ENCODE measurements at regions not wholly inside any gene's neighbourhood (a gene's known extent, or its start where the extent isn't known, plus 50 kb on each side); places are given as distances from the start of the nearest gene placed in this dataset.

DNA sequence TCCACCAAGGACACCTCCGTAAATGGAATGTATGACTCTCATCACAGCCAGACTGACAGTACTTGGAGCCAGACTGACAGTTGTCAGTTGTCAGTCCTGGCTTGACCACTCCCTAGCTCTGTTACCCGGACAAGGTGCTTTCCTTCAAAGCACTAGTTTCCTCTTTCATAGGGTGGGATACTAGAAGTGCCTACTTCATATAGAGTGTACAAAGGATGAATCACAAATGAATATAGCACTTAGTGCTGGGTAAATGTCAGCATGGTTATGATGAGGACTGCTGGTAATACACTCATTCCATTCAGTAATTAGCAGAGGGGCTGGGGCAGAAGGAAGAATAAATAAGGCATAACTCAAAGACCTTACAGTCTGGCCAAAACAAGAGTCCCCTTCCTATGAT, 91.4 kb downstream of the ARL4C start:
- no peak for DNase-seq
- intact Hi-C loops (cut with micrococcal nuclease): no loop called here
- Mint-ChIP-seq H3K4me1 (ENCODE audit: low read depth) (peaks cover 37% of the 10 kb centered on the region), H3K27ac (no peak overlapping the region), H3K27me3 (no peaks in the 10 kb centered on the region), H3K36me3 (no peaks in the 10 kb centered on the region), H3K9me3 (no peaks in the 10 kb centered on the region), H3K4me3 (no peak overlapping the region)
- ChIA-PET CTCF (interaction anchor here (0.6 to 0.9 kb wide), 3 partner anchors 79 to 1566 kb away, joined by 3 to 4 read pairs (median 3); no protein-coding TSS in a partner anchor), POLR2A (no interaction called here)

DNA sequence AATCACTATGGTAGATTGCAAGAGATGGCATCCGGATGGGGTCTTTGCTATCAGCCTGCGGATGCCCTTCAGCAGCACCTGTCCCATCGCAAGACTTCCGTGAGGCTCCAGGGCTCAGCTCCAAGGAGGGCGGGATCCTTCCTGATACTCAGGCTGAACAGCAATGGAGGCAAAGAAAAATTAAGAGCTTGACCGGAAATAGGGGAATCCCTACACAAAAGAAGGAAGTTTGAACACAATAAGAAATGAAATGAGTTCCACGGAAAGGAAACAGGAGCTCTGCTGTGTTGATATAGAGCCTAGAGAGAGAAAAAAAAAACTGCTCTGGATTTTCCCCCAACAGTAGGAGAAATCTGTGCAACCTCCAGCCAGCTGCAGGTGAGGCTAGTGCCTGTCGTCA, 91.9 kb downstream of the ARL4C start:
- intact Hi-C loops (cut with micrococcal nuclease): no loop called here
- Mint-ChIP-seq H3K4me3 (no peak overlapping the region), H3K9me3 (no peaks in the 10 kb centered on the region), H3K27me3 (no peaks in the 10 kb centered on the region), H3K27ac (no peak overlapping the region), H3K4me1 (ENCODE audit: low read depth) (peaks cover 34% of the 10 kb centered on the region), H3K36me3 (no peaks in the 10 kb centered on the region)
- DNase-seq: no peak
- CTCF ChIA-PET: interaction anchor here (0.9 kb wide), 1 partner anchor 115 kb away, joined by 4 read pairs; no protein-coding TSS in a partner anchor
- POLR2A ChIA-PET: no interaction called here

DNA sequence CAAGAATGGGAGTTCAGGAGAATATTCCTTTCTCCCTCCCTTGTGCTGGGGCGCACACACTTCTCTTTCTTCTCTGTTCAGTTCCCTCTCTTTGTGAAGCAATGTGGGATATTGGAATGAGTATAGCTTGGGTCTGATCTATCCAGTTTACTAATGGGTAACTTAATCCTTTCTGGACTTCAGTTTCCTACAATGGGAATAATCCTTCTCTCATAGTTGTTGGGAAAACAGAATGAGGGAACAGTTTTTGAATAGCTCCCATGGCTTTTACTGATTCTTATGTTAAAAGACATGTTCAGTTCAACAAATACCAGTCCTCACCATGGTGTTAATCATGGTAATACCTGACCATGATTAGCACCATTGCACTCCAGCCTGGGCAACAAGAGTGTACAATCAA, 93.1 kb downstream of the ARL4C start:
- ChIA-PET POLR2A (no interaction called here), CTCF (no interaction called here)
- intact Hi-C loops (cut with micrococcal nuclease): loop anchor here (2.0 kb wide), 1 partner anchor 19 kb away; no protein-coding TSS in a partner anchor
- H3K9me3 Mint-ChIP-seq: no peaks in the 10 kb centered on the region
- no peaks in the 10 kb centered on the region for H3K27me3 Mint-ChIP-seq
- H3K4me3 Mint-ChIP-seq: no peak overlapping the region
- H3K36me3 Mint-ChIP-seq: no peaks in the 10 kb centered on the region
- no peak overlapping the region for H3K27ac Mint-ChIP-seq
- DNase-seq: no peak
- peaks cover 39% of the 10 kb centered on the region for H3K4me1 Mint-ChIP-seq (ENCODE audit: low read depth)

DNA sequence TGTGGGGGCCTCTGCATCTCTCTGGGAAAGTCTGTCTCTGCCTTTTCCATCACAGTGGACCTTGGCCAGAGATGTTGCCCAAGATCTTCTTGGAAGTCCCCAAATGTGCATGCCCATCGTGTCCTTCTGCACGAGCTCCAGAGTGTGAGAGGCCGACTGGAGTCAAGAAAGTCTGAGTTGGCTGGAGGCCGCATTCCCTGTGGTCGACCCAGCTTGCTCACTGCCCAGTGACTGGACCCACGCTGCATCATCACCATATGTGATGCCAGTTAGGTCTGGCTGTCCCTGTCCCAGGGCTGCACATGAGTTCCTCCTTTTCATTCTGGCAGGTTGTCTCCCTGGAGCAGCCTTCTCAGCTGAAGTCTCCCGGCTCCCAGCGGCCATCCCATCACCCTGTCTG, 93.8 kb downstream of the ARL4C start:
- intact Hi-C loops (cut with micrococcal nuclease): loop anchor here (2.0 kb wide), 1 partner anchor 20 kb away; no protein-coding TSS in a partner anchor
- ChIA-PET CTCF (no interaction called here), POLR2A (no interaction called here)
- Mint-ChIP-seq H3K4me3 (no peak overlapping the region), H3K9me3 (no peaks in the 10 kb centered on the region), H3K27ac (no peak overlapping the region), H3K36me3 (no peaks in the 10 kb centered on the region), H3K4me1 (ENCODE audit: low read depth) (peaks cover 42% of the 10 kb centered on the region), H3K27me3 (no peaks in the 10 kb centered on the region)
- DNase-seq: no peak

DNA sequence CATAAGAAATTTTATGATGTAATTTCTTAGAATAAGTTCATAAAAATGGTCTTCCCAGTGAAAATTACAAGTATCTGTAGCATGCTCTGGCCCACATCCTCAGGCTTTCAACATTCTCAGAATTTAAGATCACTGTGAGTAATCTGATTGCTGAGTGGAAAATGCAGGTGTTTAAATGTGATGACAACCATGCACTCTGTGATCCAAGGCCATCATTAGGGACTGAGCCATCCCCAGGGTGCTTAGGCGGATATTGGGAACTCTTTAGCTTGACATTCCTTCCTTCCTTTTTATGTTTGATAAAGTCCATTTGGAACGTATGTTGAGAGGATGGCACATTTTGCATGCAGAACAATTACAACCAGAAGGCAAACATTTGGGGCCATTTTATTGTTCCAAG, 95.5 kb downstream of the ARL4C start:
- CTCF ChIA-PET: interaction anchor here (1.5 kb wide), 1 partner anchor 21 kb away, joined by 4 read pairs; no protein-coding TSS in a partner anchor
- H3K36me3 Mint-ChIP-seq: no peaks in the 10 kb centered on the region
- H3K9me3 Mint-ChIP-seq: no peaks in the 10 kb centered on the region
- intact Hi-C loops (cut with micrococcal nuclease): no loop called here
- no peaks in the 10 kb centered on the region for H3K27me3 Mint-ChIP-seq
- H3K4me3 Mint-ChIP-seq: no peak overlapping the region
- peaks cover 41% of the 10 kb centered on the region for H3K4me1 Mint-ChIP-seq (ENCODE audit: low read depth)
- POLR2A ChIA-PET: no interaction called here
- DNase-seq: no peak
- H3K27ac Mint-ChIP-seq: peak overlapping the region; percentile 38

DNA sequence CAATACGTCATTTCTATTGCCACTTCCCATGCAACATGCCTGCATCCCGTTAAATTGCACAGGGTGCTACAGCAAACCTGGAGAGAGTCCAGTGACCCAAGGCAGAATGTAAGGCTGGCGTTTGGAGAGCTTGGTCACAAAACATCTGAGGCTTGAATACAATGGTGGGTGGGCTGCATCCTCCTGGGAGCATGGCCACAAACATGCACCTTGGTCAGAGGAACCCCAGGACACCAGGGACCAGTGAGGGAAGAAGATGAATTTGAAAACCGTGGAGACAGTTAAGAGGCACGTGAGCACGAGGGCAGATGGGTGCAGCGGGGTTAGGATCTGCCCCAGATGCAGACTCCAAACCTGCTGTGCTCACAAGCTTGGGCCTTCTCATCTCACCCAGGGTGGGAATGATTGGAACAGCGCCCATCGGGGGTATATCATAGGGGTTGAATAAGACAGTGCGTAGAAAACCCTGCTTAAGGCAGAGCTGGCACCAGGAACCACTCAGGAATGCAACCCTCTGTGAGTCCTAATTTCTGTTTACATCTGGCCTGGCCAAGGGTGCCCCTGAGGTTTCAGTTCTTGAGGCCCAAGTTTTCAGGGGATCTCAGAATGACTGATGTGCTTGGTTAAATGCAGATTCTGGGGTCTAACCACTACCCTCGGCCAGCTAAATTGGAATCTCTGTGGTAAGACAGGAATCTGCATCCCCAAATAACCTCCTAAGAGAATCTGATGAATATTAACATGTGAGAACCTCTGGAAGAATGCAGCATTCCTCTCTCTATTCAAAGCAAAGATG, 97.2 kb downstream of the ARL4C start:
- DNase-seq: peak; percentile 20
- ChIA-PET POLR2A (no interaction called here), CTCF (interaction anchor here (0.5 to 1.1 kb wide), 2 partner anchors 84 to 101 kb away, joined by 3 read pairs; no protein-coding TSS in a partner anchor)
- Mint-ChIP-seq H3K4me3 (no peak overlapping the region), H3K36me3 (no peaks in the 10 kb centered on the region), H3K27me3 (no peaks in the 10 kb centered on the region), H3K27ac (no peak overlapping the region), H3K4me1 (ENCODE audit: low read depth) (peaks cover 43% of the 10 kb centered on the region), H3K9me3 (no peaks in the 10 kb centered on the region)
- intact Hi-C loops (cut with micrococcal nuclease): no loop called here

DNA sequence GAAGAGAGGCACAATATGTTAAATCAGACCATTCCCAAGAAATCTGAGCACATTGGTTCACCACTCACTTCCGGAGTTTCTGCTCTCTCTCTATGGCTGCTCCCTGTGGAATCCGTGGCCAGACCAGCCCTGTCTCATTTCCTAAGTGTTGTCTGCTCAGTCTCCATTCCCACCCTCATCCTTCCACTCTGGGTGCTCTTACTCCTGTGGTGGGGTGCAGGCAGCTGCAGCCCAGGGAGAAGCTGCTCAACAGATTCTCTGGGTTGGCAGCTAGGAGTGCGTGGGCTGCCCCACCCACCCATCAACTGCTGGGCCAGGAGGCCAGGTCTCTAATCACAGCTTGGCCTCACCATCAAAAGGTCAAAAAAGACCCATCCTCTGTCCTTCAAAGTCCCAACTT, 98.3 kb downstream of the ARL4C start:
- peaks cover 55% of the 10 kb centered on the region for H3K4me1 Mint-ChIP-seq (ENCODE audit: low read depth)
- CTCF ChIA-PET: no interaction called here
- no peak for DNase-seq
- no peak overlapping the region for H3K4me3 Mint-ChIP-seq
- intact Hi-C loops (cut with micrococcal nuclease): no loop called here
- peak overlapping the region; percentile 39 for H3K27ac Mint-ChIP-seq
- no peaks in the 10 kb centered on the region for H3K27me3 Mint-ChIP-seq
- H3K36me3 Mint-ChIP-seq: no peaks in the 10 kb centered on the region
- H3K9me3 Mint-ChIP-seq: no peaks in the 10 kb centered on the region
- POLR2A ChIA-PET: no interaction called here

DNA sequence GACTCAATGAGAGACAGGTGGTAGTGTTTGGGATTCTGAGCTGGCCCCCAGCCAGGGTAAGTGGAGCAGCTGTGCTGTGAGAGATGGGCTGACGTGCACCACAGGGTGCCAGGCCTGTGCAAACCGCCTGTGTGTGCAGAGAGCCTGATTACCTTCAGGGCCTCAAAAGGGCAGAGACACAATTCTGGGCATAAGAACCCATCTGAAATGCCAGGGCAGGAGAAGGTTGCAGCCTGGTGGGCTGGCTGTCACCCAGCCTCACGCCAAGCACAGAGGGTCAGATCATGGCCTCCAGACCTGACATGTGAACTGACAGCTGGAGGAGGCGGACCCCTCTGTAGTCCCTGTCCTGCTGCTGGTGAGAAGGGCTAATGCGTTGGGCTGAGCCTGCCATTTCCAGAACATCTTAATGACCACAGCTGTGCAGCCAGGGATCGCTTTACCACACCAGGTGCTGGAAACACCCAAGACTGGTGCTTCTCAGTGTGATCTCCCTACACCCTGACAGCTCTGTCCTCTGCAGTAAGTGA, 100.9 kb downstream of the ARL4C start:
- no peak for DNase-seq
- H3K36me3 Mint-ChIP-seq: no peaks in the 10 kb centered on the region
- H3K4me1 Mint-ChIP-seq (ENCODE audit: low read depth): peaks cover 62% of the 10 kb centered on the region
- H3K4me3 Mint-ChIP-seq: no peak overlapping the region
- ChIA-PET POLR2A (no interaction called here), CTCF (no interaction called here)
- H3K9me3 Mint-ChIP-seq: no peaks in the 10 kb centered on the region
- no peaks in the 10 kb centered on the region for H3K27me3 Mint-ChIP-seq
- no peak overlapping the region for H3K27ac Mint-ChIP-seq
- intact Hi-C loops (cut with micrococcal nuclease): no loop called here

DNA sequence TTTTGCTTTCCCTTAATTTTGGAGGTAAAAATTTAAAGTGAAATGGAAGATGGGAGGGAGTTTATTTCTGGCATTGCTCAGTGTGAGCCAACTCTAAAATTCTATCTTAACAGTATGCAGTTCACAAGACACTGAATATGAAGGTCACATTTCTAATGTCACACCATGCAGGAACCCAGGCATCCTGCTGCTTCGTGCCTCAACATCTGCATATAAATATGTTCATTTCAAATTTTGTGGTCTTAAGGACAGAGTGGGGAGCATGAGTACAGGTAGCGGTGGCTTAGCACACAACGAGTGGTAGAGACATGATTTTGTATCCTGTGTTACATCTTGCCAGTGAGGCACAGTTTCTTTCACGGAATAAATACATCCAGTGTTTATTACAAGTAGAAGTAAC, 102.4 kb downstream of the ARL4C start:
- Mint-ChIP-seq H3K4me3 (no peak overlapping the region), H3K27me3 (no peaks in the 10 kb centered on the region), H3K27ac (peak overlapping the region; percentile 2), H3K9me3 (peaks cover 2% of the 10 kb centered on the region), H3K36me3 (no peaks in the 10 kb centered on the region), H3K4me1 (ENCODE audit: low read depth) (peaks cover 54% of the 10 kb centered on the region)
- intact Hi-C loops (cut with micrococcal nuclease): no loop called here
- CTCF ChIA-PET: interaction anchor here (1.5 kb wide), 1 partner anchor 259 kb away, joined by 3 read pairs; no protein-coding TSS in a partner anchor
- DNase-seq: peak; percentile 13
- POLR2A ChIA-PET: no interaction called here

DNA sequence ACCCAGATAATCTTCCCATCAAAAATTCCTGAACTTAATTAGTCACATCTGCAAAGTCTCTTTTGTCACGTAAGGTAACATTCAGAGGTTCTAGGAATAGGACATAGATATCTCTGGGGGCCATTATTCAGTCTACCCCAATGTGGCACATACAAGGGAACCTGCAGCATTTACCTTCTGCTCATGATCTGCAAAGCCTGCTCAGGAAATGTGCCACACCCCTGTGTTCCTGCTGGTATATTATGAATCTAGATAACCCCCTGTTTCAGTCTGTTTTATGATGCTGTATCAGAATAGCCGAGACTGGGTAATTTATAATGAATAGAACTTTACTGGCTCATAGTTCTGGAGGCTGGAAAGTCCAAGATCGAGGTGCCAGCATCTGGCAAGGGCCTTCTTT, 103.5 kb downstream of the ARL4C start:
- CTCF ChIA-PET: interaction anchor here (1.5 kb wide), 1 partner anchor 258 kb away, joined by 3 read pairs; no protein-coding TSS in a partner anchor
- POLR2A ChIA-PET: no interaction called here
- H3K9me3 Mint-ChIP-seq: peaks cover 2% of the 10 kb centered on the region
- H3K4me3 Mint-ChIP-seq: no peak overlapping the region
- intact Hi-C loops (cut with micrococcal nuclease): no loop called here
- no peaks in the 10 kb centered on the region for H3K36me3 Mint-ChIP-seq
- DNase-seq: no peak
- H3K27me3 Mint-ChIP-seq: no peaks in the 10 kb centered on the region
- no peak overlapping the region for H3K27ac Mint-ChIP-seq
- peaks cover 50% of the 10 kb centered on the region for H3K4me1 Mint-ChIP-seq (ENCODE audit: low read depth)

DNA sequence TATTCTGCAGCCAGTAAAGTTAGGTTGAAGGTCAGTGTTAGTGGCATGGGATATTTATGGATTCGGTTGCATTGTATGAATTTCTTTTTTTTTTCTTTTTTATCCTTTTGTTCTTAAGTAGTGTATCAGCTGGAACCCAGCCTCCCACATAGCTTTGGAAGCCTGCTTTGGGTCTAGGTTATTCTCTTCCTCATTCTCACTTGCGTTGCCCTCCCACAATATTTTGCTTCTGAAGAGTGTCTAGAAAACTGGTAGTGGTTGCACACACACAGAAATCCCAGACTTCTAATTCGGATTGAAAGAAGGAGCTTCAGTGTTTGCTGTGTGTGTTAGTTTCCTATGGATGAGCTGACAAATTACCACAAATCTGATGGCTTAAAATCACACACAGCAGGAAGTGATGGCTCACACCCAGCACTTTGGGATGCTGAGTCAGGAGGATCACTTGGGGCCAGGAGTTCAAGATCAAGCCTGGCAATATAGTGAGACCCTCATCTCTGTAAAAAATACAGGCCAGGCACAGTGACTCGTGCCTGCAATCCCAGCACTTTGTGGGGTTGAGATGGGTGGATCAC, 104.8 kb downstream of the ARL4C start:
- H3K4me1 Mint-ChIP-seq (ENCODE audit: low read depth): peaks cover 50% of the 10 kb centered on the region
- DNase-seq: peak; percentile 28
- no peaks in the 10 kb centered on the region for H3K27me3 Mint-ChIP-seq
- H3K4me3 Mint-ChIP-seq: no peak overlapping the region
- no peaks in the 10 kb centered on the region for H3K36me3 Mint-ChIP-seq
- peaks cover 2% of the 10 kb centered on the region for H3K9me3 Mint-ChIP-seq
- CTCF ChIA-PET: no interaction called here
- POLR2A ChIA-PET: no interaction called here
- intact Hi-C loops (cut with micrococcal nuclease): no loop called here
- H3K27ac Mint-ChIP-seq: no peak overlapping the region

DNA sequence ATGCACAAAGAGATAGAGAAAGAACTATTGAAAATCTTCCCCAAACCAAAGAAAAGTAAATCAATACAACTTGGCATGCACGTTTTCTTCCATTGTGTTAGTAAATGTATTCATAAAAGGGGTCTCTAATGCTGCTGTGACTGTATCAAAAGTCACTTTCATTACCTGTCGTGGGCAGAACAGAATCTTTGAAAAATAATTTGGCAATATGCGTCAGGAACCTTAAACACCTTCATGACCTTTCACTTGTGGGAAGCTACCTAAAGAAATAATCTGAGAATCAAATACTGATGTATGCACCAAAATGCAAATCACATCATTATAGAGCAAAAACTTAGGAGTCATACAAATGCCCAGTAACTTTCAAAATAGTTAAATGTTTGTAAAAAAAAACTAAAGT, 105.3 kb downstream of the ARL4C start:
- Mint-ChIP-seq H3K27me3 (no peaks in the 10 kb centered on the region), H3K27ac (no peak overlapping the region), H3K4me1 (ENCODE audit: low read depth) (peaks cover 48% of the 10 kb centered on the region), H3K9me3 (peaks cover 2% of the 10 kb centered on the region), H3K36me3 (no peaks in the 10 kb centered on the region), H3K4me3 (no peak overlapping the region)
- ChIA-PET POLR2A (no interaction called here), CTCF (no interaction called here)
- intact Hi-C loops (cut with micrococcal nuclease): no loop called here
- no peak for DNase-seq

Measured in activated CD4-positive, alpha-beta memory T cell treated with anti-CD3 and anti-CD28 coated beads for 36 hours (primary cell).